SK-N-SH (cell line): ENCODE measurements at regions not wholly inside any gene's neighbourhood (a gene's known extent, or its start where the extent isn't known, plus 50 kb on each side); places are given as distances from the start of the nearest gene placed in this dataset.

Experiments
- CTCF ChIA-PET: fragments of 300-600, 350-600 bp; formaldehyde crosslinking; extraction: SDS; loops from one replicate; lab custom pipeline; 2021; lab: Yijun Ruan, JAX
- POLR2A ChIA-PET: fragments of 350-600 bp; sonication (Branson Sonifier 250); formaldehyde crosslinking; extraction: SDS; loops from one replicate; lab custom pipeline; 2020; ENCODE audit warnings: antibody characterized with exemption, inconsistent platforms; lab: Yijun Ruan, JAX
- DNase-seq: peaks from one replicate; pipeline ENCODE4 v3.0.0; 2012
- H2AFZ ChIP-seq: fragments of 200-600 bp; sonication (generic); 2 replicates; pipeline ENCODE4 v1.8.1; 2016; ENCODE audit warnings: antibody characterized with exemption, mild to moderate bottlenecking, low read depth
- H3F3A ChIP-seq: fragments of 200-600 bp; sonication (generic); replicated peaks from 2 replicates; pipeline ENCODE3; 2016; ENCODE audit warnings: antibody characterized with exemption, mild to moderate bottlenecking; ENCODE audit not compliant: insufficient read depth
- H3K27ac ChIP-seq, 2 experiments: fragments of 200-500 bp in 1 of 2; fragments of 200-600 bp in 1 of 2; sonication (Bioruptor generic) in 1 of 2; sonication (generic), shearing (Covaris generic) in 1 of 2; 2 replicates each; pipeline versions ENCODE4 v1.5.1 to v1.6.1; 2014 to 2016; ENCODE audit warnings: low read depth in 2 of 2, inconsistent platforms in 1 of 2, low read length in 1 of 2, mild to moderate bottlenecking in 1 of 2, mixed read lengths in 1 of 2
- H3K27me3 ChIP-seq: fragments of 200-600 bp; sonication (generic), shearing (Covaris generic); 2 replicates; pipeline ENCODE4 v1.6.1; 2016; ENCODE audit warnings: mixed run types; ENCODE audit not compliant: insufficient read depth
- H3K36me3 ChIP-seq, 2 experiments: fragments of 200-500 bp in 1 of 2; fragments of 200-600 bp in 1 of 2; sonication (Bioruptor generic) in 1 of 2; sonication (generic) in 1 of 2; replicated peaks in 1 of 2; 2 replicates each; pipeline versions ENCODE3 to v1.5.1; 2014 to 2016; ENCODE audit warnings: low read length in 1 of 2, mild to moderate bottlenecking in 1 of 2; ENCODE audit not compliant: insufficient read depth in 2 of 2, control insufficient read depth in 1 of 2
- H3K4me1 ChIP-seq, 2 experiments: fragments of 200-500 bp in 1 of 2; fragments of 200-600 bp in 1 of 2; sonication (Bioruptor generic) in 1 of 2; sonication (generic), shearing (Covaris generic) in 1 of 2; 2 replicates each; pipeline versions ENCODE4 v1.5.1 to v1.6.1; 2014 to 2016; ENCODE audit warnings: low read depth in 1 of 2, low read length in 1 of 2, mixed run types in 1 of 2; ENCODE audit not compliant: insufficient read depth in 2 of 2, control insufficient read depth in 1 of 2
- H3K4me2 ChIP-seq: fragments of 200-600 bp; sonication (generic), shearing (Covaris generic); 2 replicates; pipeline ENCODE4 v1.6.1; 2017; ENCODE audit warnings: mixed run types
- H3K4me3 ChIP-seq, 2 experiments: fragments of 200-500 bp in 1 of 2; fragments of 200-600 bp in 1 of 2; sonication (Bioruptor generic) in 1 of 2; sonication (generic), shearing (Covaris generic) in 1 of 2; 2 replicates each; pipeline versions ENCODE4 v1.5.1 to v1.8.1; 2014 to 2016; ENCODE audit warnings: low read depth in 2 of 2, inconsistent platforms in 1 of 2, low read length in 1 of 2, mild to moderate bottlenecking in 1 of 2, mixed read lengths in 1 of 2, moderate library complexity in 1 of 2
- H3K79me2 ChIP-seq: fragments of 200-600 bp; sonication (generic); 2 replicates; pipeline ENCODE4 v1.8.1; 2017; ENCODE audit warnings: mild to moderate bottlenecking; ENCODE audit not compliant: insufficient read depth
- H3K9ac ChIP-seq: fragments of 200-600 bp; sonication (generic); 2 replicates; pipeline ENCODE4 v1.6.1; 2017; ENCODE audit warnings: mixed run types
- H3K9me2 ChIP-seq: fragments of 200-600 bp; sonication (generic); 2 replicates; pipeline ENCODE4 v1.6.1; 2017; ENCODE audit warnings: mixed run types
- H3K9me3 ChIP-seq: fragments of 200-600 bp; sonication (generic); 2 replicates; pipeline ENCODE4 v1.6.1; 2017; ENCODE audit warnings: mixed run types, mild to moderate bottlenecking, moderate library complexity
- H4K20me1 ChIP-seq: fragments of 200-600 bp; sonication (generic); 2 replicates; pipeline ENCODE4 v1.6.1; 2017; ENCODE audit warnings: mild to moderate bottlenecking, mixed run types; ENCODE audit not compliant: insufficient read depth
- CHD2 ChIP-seq: fragments of 150-350 bp; IDR thresholded peaks from 2 replicates; pipeline ENCODE4 v1.6.1; 2018; ENCODE audit warnings: low read length; ENCODE audit not compliant: partially characterized antibody
- EZH2phosphoT487 ChIP-seq: fragments of 200-600 bp; sonication (generic); IDR thresholded peaks from 2 replicates; pipeline ENCODE4 v1.6.1; 2017; ENCODE audit warnings: low read depth, mixed run types, mild to moderate bottlenecking, antibody characterized with exemption, moderate library complexity, borderline replicate concordance
- FOSL2 ChIP-seq: IDR thresholded peaks from 2 replicates; pipeline ENCODE4 v1.4.0; 2012; ENCODE audit warnings: low read depth, mild to moderate bottlenecking, moderate library complexity, borderline replicate concordance
- FOXM1 ChIP-seq: IDR thresholded peaks from 2 replicates; pipeline ENCODE4 v1.4.0; 2012; ENCODE audit warnings: low read depth, mild to moderate bottlenecking
- GABPA ChIP-seq: IDR thresholded peaks from 2 replicates; pipeline ENCODE4 v1.4.0; 2012; ENCODE audit warnings: low read depth, mild to moderate bottlenecking
- JUND ChIP-seq: IDR thresholded peaks from 2 replicates; pipeline ENCODE4 v1.4.0; 2012
- MEF2A ChIP-seq: IDR thresholded peaks from 2 replicates; pipeline ENCODE4 v1.4.0; 2012; ENCODE audit warnings: low read depth, borderline replicate concordance
- NRF1 ChIP-seq: IDR thresholded peaks from 2 replicates; pipeline ENCODE4 v1.6.1; 2012; ENCODE audit warnings: low read depth, mild to moderate bottlenecking, low read length
- PBX3 ChIP-seq: IDR thresholded peaks from 2 replicates; pipeline ENCODE4; 2012
- SMC3 ChIP-seq: IDR thresholded peaks from 2 replicates; pipeline ENCODE4 v1.6.1; 2012; ENCODE audit warnings: low read depth, low read length, improper control_type of control experiment
- WGBS: methylation state at CpG from one replicate; pipeline ENCODE4 v1.1.6; 2017; ENCODE audit warnings: low lambda C conversion rate; 5-methylcytosine and 5-hydroxymethylcytosine counted together
- TF ChIP-seq, protein P1 (sequence below): fragments of 150-350 bp; IDR thresholded peaks from 2 replicates; pipeline ENCODE4 v1.6.1; 2017; ENCODE audit warnings: antibody characterized with exemption, low read length, low read depth, borderline replicate concordance
- TF ChIP-seq, protein P2 (sequence below): fragments of 150-350 bp; IDR thresholded peaks from 2 replicates; pipeline ENCODE4 v1.6.1; 2016; ENCODE audit warnings: mild to moderate bottlenecking, low read depth, low read length
- TF ChIP-seq, protein P3 (sequence below): IDR thresholded peaks from 2 replicates; pipeline ENCODE4 v1.6.1; 2012; ENCODE audit warnings: mild to moderate bottlenecking, low read depth, low read length, moderate library complexity
- TF ChIP-seq, protein P4 (sequence below): IDR thresholded peaks from 2 replicates; pipeline ENCODE4 v1.4.0; 2012; ENCODE audit warnings: low read depth, borderline replicate concordance

GRCh38 chr2:121147766-121148165, 137.2 kb downstream of the TFCP2L1 start:
- H3K9ac ChIP-seq = no peak overlapping the region
- WGBS = 63% methylated on average over 1 of the region's 1 CpG
- H3K4me3 ChIP-seq = no peak overlapping the region
- H3F3A ChIP-seq = no peaks in the 10 kb centered on the region
- no peaks in the 10 kb centered on the region for H3K9me2 ChIP-seq
- TF ChIP-seq, protein P1, sequence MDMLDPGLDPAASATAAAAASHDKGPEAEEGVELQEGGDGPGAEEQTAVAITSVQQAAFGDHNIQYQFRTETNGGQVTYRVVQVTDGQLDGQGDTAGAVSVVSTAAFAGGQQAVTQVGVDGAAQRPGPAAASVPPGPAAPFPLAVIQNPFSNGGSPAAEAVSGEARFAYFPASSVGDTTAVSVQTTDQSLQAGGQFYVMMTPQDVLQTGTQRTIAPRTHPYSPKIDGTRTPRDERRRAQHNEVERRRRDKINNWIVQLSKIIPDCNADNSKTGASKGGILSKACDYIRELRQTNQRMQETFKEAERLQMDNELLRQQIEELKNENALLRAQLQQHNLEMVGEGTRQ = no peak
- TF ChIP-seq FOXM1 (no peak), FOSL2 (no peak), PBX3 (no peak), JUND (no peak), CHD2 (no peak), MEF2A (no peak), GABPA (no peak), SMC3 (no peak), EZH2phosphoT487 (no peak), NRF1 (no peak)
- TF ChIP-seq, protein P2, sequence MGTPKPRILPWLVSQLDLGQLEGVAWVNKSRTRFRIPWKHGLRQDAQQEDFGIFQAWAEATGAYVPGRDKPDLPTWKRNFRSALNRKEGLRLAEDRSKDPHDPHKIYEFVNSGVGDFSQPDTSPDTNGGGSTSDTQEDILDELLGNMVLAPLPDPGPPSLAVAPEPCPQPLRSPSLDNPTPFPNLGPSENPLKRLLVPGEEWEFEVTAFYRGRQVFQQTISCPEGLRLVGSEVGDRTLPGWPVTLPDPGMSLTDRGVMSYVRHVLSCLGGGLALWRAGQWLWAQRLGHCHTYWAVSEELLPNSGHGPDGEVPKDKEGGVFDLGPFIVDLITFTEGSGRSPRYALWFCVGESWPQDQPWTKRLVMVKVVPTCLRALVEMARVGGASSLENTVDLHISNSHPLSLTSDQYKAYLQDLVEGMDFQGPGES = no peak
- TF ChIP-seq, protein P3, sequence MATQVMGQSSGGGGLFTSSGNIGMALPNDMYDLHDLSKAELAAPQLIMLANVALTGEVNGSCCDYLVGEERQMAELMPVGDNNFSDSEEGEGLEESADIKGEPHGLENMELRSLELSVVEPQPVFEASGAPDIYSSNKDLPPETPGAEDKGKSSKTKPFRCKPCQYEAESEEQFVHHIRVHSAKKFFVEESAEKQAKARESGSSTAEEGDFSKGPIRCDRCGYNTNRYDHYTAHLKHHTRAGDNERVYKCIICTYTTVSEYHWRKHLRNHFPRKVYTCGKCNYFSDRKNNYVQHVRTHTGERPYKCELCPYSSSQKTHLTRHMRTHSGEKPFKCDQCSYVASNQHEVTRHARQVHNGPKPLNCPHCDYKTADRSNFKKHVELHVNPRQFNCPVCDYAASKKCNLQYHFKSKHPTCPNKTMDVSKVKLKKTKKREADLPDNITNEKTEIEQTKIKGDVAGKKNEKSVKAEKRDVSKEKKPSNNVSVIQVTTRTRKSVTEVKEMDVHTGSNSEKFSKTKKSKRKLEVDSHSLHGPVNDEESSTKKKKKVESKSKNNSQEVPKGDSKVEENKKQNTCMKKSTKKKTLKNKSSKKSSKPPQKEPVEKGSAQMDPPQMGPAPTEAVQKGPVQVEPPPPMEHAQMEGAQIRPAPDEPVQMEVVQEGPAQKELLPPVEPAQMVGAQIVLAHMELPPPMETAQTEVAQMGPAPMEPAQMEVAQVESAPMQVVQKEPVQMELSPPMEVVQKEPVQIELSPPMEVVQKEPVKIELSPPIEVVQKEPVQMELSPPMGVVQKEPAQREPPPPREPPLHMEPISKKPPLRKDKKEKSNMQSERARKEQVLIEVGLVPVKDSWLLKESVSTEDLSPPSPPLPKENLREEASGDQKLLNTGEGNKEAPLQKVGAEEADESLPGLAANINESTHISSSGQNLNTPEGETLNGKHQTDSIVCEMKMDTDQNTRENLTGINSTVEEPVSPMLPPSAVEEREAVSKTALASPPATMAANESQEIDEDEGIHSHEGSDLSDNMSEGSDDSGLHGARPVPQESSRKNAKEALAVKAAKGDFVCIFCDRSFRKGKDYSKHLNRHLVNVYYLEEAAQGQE = no peak
- TF ChIP-seq, protein P4, sequence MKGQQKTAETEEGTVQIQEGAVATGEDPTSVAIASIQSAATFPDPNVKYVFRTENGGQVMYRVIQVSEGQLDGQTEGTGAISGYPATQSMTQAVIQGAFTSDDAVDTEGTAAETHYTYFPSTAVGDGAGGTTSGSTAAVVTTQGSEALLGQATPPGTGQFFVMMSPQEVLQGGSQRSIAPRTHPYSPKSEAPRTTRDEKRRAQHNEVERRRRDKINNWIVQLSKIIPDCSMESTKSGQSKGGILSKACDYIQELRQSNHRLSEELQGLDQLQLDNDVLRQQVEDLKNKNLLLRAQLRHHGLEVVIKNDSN = no peak
- H3K27ac ChIP-seq = no peak overlapping the region
- no peak overlapping the region for H3K4me2 ChIP-seq
- no peaks in the 10 kb centered on the region; the same call in 1 of the 2 replicates for H3K27me3 ChIP-seq
- H3K4me1 ChIP-seq = no peaks in the 10 kb centered on the region
- no peaks in the 10 kb centered on the region for H3K79me2 ChIP-seq
- H3K36me3 ChIP-seq = no peaks in the 10 kb centered on the region
- ChIA-PET CTCF (no interaction called here), POLR2A (no interaction called here)
- no peaks in the 10 kb centered on the region for H3K9me3 ChIP-seq
- no peaks in the 10 kb centered on the region for H4K20me1 ChIP-seq
- DNase-seq = no peak
- no peak overlapping the region for H2AFZ ChIP-seq
